T-helper 17 cell (primary cell): ENCODE measurements at regions not wholly inside any gene's neighbourhood (a gene's known extent, or its start where the extent isn't known, plus 50 kb on each side); places are given as distances from the start of the nearest gene placed in this dataset.
"Not testable (repeated sequence)": the region's sequence is repeated elsewhere in the genome, so short reads cannot be mapped to it uniquely, and the experiment has no call there.

Experiments
- ATAC-seq: fragments of 150-1000 bp; cut with Tn5 transposase; 2 replicates; pipeline ENCODE4 v1.10.0; 2021; ENCODE audit warnings: mild to moderate bottlenecking, moderate library complexity
- DNase-seq, 3 donors: peaks; one replicate each; pipeline versions ENCODE4 v3.0.0 to v3.0.0-alpha.2; 2020 to 2021
- H3K9me3 ChIP-seq: one replicate; pipeline ENCODE4 v1.7.0; 2013; ENCODE audit warnings: low read length, mild to moderate bottlenecking; ENCODE audit not compliant: control insufficient read depth, poor library complexity, severe bottlenecking
- H3K27ac Mint-ChIP-seq: one replicate; pipeline ENCODE4 v1.8.0; 2022; ENCODE audit warnings: mild to moderate bottlenecking, moderate library complexity, mixed read lengths
- H3K27me3 Mint-ChIP-seq: one replicate; pipeline ENCODE4 v1.8.0; 2022; ENCODE audit warnings: mixed read lengths
- H3K36me3 Mint-ChIP-seq: one replicate; pipeline ENCODE4 v1.8.0; 2022; ENCODE audit warnings: low read depth, mixed read lengths
- H3K4me1 Mint-ChIP-seq: one replicate; pipeline ENCODE4 v1.8.0; 2022; ENCODE audit warnings: mild to moderate bottlenecking, mixed read lengths
- H3K4me3 Mint-ChIP-seq: one replicate; pipeline ENCODE4 v1.8.0; 2022; ENCODE audit warnings: mild to moderate bottlenecking, moderate library complexity, mixed read lengths

DNA sequence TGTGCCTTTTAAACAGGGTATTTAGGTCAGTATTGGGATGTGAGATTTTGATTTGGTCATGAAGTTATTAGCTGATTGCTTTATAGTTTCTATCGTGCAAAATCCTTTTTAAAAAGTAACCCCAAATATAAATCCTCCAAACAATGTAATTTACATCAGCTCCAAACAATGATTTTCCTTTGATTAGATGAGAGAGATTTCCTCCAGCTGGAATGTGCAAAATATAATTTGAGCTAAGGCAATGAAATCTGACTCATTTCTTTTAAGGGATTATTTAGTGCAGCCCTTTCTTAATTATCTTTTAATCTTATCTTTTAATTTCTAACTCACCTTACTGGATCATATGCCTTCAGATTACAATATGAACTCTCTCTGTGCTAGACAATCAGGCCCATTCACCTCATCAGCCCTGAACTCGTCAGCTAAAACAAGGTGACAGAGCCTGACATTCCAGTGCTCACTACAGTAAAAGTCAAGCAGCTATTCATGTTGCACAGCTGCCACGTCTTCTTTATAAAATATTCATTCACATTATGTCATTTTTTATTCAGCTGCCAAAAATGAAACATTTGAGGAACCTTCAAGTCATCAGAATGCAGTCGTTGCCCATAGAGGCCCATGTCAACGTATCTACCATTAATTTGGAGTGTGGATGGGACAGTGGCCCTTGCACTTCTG lies 440.1 kb downstream of the CBLN4 start:
- Mint-ChIP-seq H3K27me3 (no peaks in the 10 kb centered on the region), H3K4me3 (no peak overlapping the region), H3K27ac (no peak overlapping the region), H3K4me1 (no peaks in the 10 kb centered on the region), H3K36me3 (no peaks in the 10 kb centered on the region)
- DNase-seq (no peak), ATAC-seq (no peak)
- H3K9me3 ChIP-seq = peaks cover 4% of the 10 kb centered on the region

DNA sequence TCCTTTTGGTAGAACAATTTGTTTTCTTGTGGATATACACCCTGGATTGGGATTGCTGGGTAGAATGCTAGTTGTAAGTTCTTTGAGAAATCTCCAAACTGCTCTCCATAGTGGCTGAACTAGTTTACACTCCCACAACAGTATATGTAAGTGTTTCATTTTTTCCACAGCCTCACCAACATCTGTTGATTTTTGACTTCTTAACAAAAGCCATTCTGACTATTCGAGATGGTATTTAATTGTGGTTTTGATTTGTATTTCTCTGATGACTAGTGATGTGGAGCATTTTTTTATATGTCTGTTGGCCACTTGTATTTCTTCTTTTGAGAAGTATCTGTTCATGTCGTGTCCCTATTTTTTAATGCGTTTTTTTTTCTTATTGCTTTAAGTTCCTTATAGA lies 444.1 kb downstream of the CBLN4 start:
- Mint-ChIP-seq H3K36me3 (no peaks in the 10 kb centered on the region), H3K27me3 (no peaks in the 10 kb centered on the region), H3K4me3 (no peak overlapping the region), H3K4me1 (no peaks in the 10 kb centered on the region), H3K27ac (no peak overlapping the region)
- peaks cover 4% of the 10 kb centered on the region for H3K9me3 ChIP-seq
- DNase-seq (no peak), ATAC-seq (no peak)

DNA sequence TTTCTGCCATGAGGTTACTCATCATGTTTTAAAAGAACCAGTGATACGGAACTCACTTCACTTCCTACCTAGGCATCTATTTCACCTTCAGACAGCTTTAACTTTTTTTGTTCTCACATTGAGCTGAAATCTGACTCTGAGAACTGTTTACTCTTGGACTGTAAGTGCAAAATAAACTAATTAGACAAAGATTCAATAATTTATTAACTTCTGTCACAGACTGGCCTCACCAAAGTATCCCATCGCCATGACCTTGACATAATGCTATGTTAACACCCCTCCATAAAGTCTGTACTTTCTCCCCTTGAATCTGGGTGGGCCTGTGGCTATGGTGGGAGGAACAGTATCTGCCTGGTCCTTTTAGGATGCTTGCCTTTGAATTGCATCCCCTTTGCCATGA lies 448.1 kb downstream of the CBLN4 start:
- DNase-seq (no peak), ATAC-seq (no peak)
- no peaks in the 10 kb centered on the region for H3K36me3 Mint-ChIP-seq
- no peaks in the 10 kb centered on the region for H3K9me3 ChIP-seq
- no peaks in the 10 kb centered on the region for H3K27me3 Mint-ChIP-seq
- no peaks in the 10 kb centered on the region for H3K4me1 Mint-ChIP-seq
- H3K27ac Mint-ChIP-seq = no peak overlapping the region
- no peak overlapping the region for H3K4me3 Mint-ChIP-seq

DNA sequence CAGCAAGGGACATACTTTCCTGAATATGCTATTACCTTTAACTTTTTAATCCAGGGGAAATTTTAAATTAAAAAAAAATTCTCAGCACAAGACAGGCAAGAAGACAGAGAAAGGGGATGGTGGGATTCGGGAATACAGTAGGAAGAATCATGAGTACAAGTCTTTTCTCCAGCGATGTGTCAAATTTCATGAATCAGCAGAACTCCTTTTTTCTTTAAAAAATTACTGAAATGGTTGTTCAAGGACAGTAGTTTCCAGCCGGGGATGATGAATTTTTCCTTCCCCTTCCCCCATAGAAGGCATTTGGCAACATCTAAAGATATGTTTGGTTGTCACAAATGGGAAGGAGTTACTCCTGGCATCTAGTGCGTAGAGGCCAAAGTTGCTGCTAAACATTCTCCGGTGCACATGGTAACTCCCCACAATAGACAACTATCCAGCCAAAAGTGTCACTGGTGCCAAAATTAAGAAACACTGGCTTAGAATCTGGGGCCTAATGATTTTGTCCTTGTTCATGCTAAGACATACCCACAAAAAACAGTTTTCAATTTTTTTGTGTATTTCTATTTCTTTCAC lies 450.2 kb downstream of the CBLN4 start:
- Mint-ChIP-seq H3K4me3 (no peak overlapping the region), H3K36me3 (no peaks in the 10 kb centered on the region), H3K27me3 (no peaks in the 10 kb centered on the region), H3K4me1 (no peaks in the 10 kb centered on the region), H3K27ac (no peak overlapping the region)
- no peak for DNase-seq
- no peaks in the 10 kb centered on the region for H3K9me3 ChIP-seq
- ATAC-seq = no peak

DNA sequence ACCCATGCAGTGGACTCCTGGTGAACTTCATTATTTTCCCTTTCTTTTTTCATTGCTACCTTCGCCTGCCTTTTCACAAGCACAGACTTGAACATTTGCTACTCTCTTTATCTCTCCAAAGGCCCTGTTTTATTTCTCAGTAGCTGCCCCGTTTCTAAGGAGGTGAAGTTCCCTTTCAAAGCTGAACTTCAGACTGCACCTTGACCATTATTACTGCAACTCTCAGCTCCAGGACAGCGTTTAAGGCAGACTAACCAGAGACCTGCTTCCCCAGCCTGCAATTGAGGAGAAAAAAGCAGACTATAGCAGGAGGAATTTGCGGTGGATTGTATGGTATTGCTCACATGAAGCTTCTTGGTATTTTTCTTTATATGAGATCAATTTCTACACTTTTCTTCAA lies 460.7 kb downstream of the CBLN4 start:
- DNase-seq = no peak
- H3K9me3 ChIP-seq = no peaks in the 10 kb centered on the region
- H3K4me1 Mint-ChIP-seq = no peaks in the 10 kb centered on the region
- no peaks in the 10 kb centered on the region for H3K36me3 Mint-ChIP-seq
- H3K27me3 Mint-ChIP-seq = no peaks in the 10 kb centered on the region
- no peak overlapping the region for H3K4me3 Mint-ChIP-seq
- ATAC-seq = no peak
- no peak overlapping the region for H3K27ac Mint-ChIP-seq

DNA sequence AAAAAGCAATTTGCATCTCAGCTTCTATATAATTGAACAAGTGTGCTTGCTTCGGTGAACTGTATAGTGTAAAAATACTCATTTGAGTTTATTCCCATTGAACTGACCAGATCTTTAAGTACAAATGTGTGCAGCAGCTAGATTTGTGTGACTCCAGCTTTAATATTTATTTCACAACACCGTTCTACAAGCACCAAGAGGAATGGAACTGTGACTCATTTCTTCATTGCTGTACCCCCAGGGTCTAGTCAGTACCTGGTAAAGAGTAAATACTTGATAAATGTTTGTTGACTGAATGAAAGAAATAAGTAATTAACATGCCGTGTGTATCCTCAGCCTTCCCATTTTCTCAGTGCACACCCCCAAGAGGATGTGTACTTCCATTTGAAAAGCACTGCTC lies 464.8 kb downstream of the CBLN4 start:
- H3K27ac Mint-ChIP-seq = no peak overlapping the region
- no peak for DNase-seq
- no peak for ATAC-seq
- H3K9me3 ChIP-seq = no peaks in the 10 kb centered on the region
- H3K27me3 Mint-ChIP-seq = no peaks in the 10 kb centered on the region
- no peaks in the 10 kb centered on the region for H3K4me1 Mint-ChIP-seq
- H3K4me3 Mint-ChIP-seq = no peak overlapping the region
- H3K36me3 Mint-ChIP-seq = no peaks in the 10 kb centered on the region

DNA sequence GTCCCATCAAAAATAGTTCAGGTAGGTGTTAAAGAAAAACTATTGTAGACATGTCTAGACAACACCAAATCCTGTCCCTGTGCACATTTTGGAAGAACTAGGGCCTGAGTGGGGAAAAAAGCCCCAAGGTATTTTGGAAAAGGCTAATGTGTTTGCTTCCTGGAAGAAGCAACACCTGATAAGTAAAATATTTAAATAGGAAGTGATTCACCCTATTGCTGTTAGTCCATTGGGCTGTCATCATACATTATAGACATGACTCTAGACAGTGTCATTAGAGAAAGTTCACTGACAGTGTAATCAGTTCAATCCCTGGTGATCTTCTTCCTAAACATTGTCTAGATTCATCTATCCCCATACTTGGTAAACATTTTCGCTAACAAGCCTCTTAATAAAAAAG lies 465.3 kb downstream of the CBLN4 start:
- no peak for ATAC-seq
- Mint-ChIP-seq H3K27me3 (no peaks in the 10 kb centered on the region), H3K4me1 (no peaks in the 10 kb centered on the region), H3K27ac (no peak overlapping the region), H3K4me3 (no peak overlapping the region), H3K36me3 (no peaks in the 10 kb centered on the region)
- no peak for DNase-seq
- no peaks in the 10 kb centered on the region for H3K9me3 ChIP-seq

DNA sequence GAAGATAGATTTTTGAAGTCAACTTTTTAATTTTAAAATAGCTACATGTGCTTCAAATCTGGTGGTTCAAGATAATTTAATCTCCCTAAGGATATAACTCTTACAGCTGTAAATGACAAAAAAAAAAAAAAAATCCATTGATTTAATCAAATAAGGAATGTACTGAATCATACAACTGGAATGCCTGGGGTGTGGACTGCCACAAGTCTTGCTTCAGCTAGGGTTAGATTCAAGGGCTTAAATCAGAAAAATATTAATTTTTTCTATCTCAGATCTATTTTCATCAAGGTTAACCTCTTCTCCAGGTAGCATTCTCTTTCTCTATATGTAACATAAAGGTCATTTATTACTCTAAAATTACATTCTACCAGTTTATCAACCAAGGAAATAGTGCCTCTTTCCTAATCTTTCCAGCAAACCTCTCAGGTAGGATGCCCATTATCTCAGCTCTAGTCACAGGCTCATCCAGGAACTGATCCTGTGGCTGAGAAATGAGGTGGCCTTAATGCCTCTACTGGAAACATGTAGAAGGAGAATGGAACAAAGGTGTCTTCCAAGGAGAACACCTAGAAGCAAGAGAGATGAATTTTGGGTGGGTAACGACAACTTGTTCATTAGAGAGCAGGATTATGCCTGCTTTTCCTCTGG lies 466.9 kb downstream of the CBLN4 start:
- H3K9me3 ChIP-seq = no peaks in the 10 kb centered on the region
- no peak for DNase-seq
- no peak for ATAC-seq

DNA sequence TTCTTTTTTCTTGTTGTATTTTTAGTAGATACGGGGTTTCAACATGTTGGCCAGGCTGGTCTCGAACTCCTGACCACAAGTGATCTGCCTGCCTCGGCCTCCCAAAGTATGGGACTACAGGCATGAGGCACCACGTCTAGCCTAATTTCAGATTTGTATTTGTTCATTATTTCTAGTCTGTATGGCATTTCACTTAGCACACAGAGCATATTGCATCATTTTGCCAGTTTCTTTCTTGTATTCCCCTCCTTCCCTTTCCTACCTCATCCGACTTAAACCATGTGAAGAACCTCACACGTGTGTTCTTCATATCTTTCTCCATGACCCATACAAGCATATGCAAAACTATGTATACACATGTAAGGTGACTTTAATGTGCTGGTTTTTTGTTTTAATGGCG lies 470.0 kb downstream of the CBLN4 start:
- H3K4me1 Mint-ChIP-seq = no peaks in the 10 kb centered on the region
- DNase-seq (no peak), ATAC-seq (no peak)
- H3K4me3 Mint-ChIP-seq = no peak overlapping the region
- no peak overlapping the region for H3K27ac Mint-ChIP-seq
- H3K27me3 Mint-ChIP-seq = no peaks in the 10 kb centered on the region
- H3K36me3 Mint-ChIP-seq = no peaks in the 10 kb centered on the region
- no peaks in the 10 kb centered on the region for H3K9me3 ChIP-seq

More for the DNA sequence above, 466.9 kb downstream of the CBLN4 start:
- H3K4me3 Mint-ChIP-seq = no peak overlapping the region
- no peaks in the 10 kb centered on the region for H3K4me1 Mint-ChIP-seq
- H3K36me3 Mint-ChIP-seq = no peaks in the 10 kb centered on the region
- H3K27me3 Mint-ChIP-seq = no peaks in the 10 kb centered on the region
- no peak overlapping the region for H3K27ac Mint-ChIP-seq

DNA sequence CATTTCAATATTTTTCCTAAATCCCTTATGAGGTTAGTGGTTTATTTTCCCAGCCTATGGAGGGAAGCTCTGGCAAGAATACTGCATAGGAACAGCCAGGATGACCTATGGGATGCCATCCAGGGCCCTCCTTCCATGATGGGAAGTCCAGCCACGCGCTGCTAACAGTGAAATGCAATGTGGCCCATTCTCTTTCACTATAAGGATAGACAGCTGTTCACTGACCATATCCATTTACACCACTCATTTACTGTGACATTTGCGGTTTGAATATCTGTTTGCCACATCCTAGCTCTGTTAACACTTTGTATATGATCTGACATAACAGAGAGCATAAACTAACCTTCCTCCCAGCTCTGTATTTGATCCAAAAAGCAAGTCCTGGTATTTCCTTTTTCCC lies 471.7 kb downstream of the CBLN4 start:
- H3K27ac Mint-ChIP-seq = no peak overlapping the region

DNA sequence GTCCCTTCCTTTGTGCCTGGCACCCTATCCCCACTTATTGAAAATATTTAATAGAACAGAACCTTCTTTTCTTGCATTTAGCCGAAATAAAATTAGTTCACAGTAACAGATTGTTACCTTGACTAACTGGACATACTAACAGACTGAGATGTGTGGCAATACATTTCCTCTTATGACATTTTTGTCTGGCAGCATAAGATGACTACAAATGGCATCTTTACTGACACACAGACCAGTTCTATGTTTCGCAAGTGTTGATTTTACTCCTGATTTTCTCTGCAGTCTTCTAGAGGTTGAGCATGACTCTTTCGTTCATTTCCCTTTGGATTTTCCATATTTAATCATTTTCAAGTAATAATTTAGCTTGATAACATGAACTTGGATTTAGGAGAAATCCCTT lies 474.6 kb downstream of the CBLN4 start:
- H3K27ac Mint-ChIP-seq = no peak overlapping the region
- ATAC-seq = no peak
- H3K4me1 Mint-ChIP-seq = no peaks in the 10 kb centered on the region

More for the DNA sequence above, 471.7 kb downstream of the CBLN4 start:
- H3K4me1 Mint-ChIP-seq = no peaks in the 10 kb centered on the region
- DNase-seq (no peak), ATAC-seq (no peak)
- no peak overlapping the region for H3K4me3 Mint-ChIP-seq
- no peaks in the 10 kb centered on the region for H3K27me3 Mint-ChIP-seq
- H3K9me3 ChIP-seq = no peaks in the 10 kb centered on the region
- H3K36me3 Mint-ChIP-seq = no peaks in the 10 kb centered on the region

DNA sequence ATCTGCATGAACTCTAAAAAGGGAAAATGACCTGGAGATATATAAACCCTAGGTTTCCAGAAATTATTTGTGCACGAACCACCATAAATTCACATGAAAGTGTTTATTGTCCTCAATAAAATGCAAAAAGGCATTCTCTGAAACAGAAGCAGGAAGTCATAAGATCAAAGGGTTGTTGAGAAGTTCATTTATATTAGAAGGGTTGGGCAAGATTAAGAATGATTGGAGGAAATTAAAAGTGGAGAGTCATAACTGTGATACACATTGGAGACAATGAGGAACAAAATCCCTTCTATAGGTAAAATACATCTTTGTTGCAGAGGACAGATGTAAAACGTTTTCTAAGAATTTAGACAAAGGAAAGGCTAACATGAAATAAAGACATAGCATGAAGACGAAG lies 476.8 kb downstream of the CBLN4 start:
- H3K9me3 ChIP-seq = no peaks in the 10 kb centered on the region
- no peak overlapping the region for H3K4me3 Mint-ChIP-seq
- DNase-seq (no peak), ATAC-seq (no peak)
- no peaks in the 10 kb centered on the region for H3K36me3 Mint-ChIP-seq
- no peaks in the 10 kb centered on the region for H3K27me3 Mint-ChIP-seq
- H3K4me1 Mint-ChIP-seq = no peaks in the 10 kb centered on the region
- no peak overlapping the region for H3K27ac Mint-ChIP-seq

More for the DNA sequence above, 474.6 kb downstream of the CBLN4 start:
- Mint-ChIP-seq H3K4me3 (no peak overlapping the region), H3K27me3 (no peaks in the 10 kb centered on the region), H3K36me3 (no peaks in the 10 kb centered on the region)
- no peak for DNase-seq
- H3K9me3 ChIP-seq = no peaks in the 10 kb centered on the region

DNA sequence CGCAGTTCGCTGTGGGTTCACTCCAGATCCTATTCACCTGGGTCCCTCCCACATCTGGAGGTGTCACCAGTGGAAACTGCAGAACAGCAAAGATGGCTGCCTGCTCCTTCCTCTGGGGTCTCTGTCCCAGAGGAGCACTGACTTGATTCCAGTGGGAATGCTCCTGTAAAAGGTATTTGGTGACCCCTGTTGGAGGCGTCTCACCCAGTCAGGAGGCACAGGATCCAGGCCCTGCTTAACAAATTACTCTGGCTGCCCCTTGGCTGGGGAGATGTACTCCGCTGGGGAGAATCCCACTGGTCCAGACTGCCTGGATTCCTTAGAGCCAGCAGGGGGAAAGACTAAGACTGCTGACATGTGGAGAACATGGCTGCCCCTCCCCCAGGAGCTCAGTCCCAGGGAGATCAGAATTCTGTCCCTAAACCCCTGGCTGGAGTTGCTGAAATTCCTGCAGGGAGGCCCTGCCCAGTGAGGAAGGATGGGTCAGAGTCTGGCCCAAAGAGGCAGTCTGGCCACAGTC lies 483.0 kb downstream of the CBLN4 start:
- H3K4me1 Mint-ChIP-seq = no peaks in the 10 kb centered on the region
- no peak for ATAC-seq

DNA sequence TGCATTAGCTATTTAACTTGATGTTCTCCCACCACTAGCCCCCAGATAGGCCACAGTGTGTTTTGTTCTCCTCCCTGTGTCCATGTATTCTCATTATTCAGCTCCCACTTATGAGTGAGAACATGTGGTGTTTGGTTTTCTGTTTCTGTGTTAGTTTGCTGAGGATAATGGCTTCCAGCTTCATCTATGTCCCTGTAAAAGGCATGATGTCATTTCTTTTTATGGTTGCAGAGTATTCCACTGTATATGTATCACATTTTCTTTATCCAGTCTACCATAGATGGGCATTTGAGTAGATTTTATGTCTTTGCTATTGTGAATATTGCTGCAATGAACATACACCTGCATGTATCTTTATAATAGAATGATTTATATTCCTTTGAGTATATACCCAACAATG lies 487.7 kb downstream of the CBLN4 start:
- H3K9me3 ChIP-seq, H3K36me3 Mint-ChIP-seq, ATAC-seq, DNase-seq, H3K27ac Mint-ChIP-seq, H3K4me3 Mint-ChIP-seq, H3K4me1 Mint-ChIP-seq, H3K27me3 Mint-ChIP-seq: not testable (repeated sequence)

More for the DNA sequence above, 483.0 kb downstream of the CBLN4 start:
- no peak overlapping the region for H3K4me3 Mint-ChIP-seq
- H3K27ac Mint-ChIP-seq = no peak overlapping the region
- no peaks in the 10 kb centered on the region for H3K9me3 ChIP-seq
- H3K36me3 Mint-ChIP-seq = no peaks in the 10 kb centered on the region
- H3K27me3 Mint-ChIP-seq = no peaks in the 10 kb centered on the region
- no peak for DNase-seq
